ENCODE measurements at regions not wholly inside any gene's neighbourhood (a gene's known extent, or its start where the extent isn't known, plus 50 kb on each side); places are given as distances from the start of the nearest gene placed in this dataset.
"Not testable (repeated sequence)": the region's sequence is repeated elsewhere in the genome, so short reads cannot be mapped to it uniquely, and the experiment has no call there.

- DNase-seq = peak; percentile 2
Measured at GRCh38 chr5:79924936-79925893, 65.8 kb downstream of the MTX3 start.

- no peak for DNase-seq
Measured at GRCh38 chr5:79923431-79923830, 67.6 kb downstream of the MTX3 start.

DNA sequence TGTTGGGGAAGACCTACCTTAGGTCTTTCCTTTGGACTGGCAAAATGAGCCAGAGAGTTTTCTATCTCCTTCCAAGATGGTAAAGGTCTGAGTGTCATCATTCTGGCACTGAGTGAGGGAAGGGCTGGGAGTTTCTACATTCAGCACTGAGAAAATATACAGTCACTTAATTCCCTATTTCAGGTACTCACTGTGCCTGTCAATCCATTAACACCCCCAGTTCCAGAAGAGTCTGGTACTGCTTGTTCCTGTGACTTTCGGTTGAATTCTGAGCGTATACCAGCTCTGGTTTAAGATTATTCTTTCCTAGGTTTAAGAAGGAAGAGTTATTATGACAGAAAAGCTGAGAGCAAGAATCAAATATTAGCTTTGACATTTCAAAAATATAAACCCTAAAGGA lies 68.4 kb downstream of the MTX3 start:
- no peak for DNase-seq

- not testable (repeated sequence) for DNase-seq
Measured at GRCh38 chr5:79907452-79907851, 83.6 kb downstream of the MTX3 start.

GRCh38 chr5:79902571-79902970 lies 88.5 kb downstream of the MTX3 start:
- not testable (repeated sequence) for DNase-seq

DNA sequence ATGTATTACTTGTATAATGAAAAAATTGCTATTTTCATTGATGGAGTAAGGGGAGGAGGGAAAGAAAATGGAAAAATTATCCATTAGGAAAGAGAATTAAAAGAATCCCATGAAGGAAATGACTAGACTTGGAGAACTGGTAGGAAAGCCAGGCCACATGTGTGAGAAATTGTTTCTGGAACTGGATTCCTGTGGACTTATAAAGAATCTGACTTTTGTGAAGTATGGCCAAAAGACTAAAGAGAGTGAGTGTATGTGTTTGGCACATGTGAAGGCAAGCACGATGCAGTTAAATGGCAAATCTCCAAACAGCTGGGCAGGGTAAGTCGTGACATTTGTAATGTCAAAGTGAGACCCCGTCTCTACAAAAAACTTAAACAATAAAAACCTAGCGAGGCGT lies 89.4 kb downstream of the MTX3 start:
- no peak for DNase-seq

DNA sequence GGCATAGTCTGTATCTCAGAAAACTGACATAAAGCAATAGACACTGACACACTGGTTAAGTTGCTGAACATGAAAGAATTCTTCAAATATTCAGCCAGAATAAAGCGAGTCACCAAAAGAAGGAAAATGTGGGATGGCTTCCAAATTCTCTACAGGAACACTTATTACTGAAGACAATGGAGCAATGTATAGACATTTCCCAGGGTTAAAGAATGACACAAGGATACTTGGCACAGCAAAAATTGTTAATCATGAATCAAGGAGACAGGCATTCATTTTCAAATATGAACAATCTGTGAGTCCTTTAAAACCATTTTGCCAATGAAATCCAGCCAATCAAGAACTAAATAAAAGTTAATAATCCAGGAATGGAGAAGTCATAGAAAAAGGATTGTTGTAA lies 92.5 kb downstream of the MTX3 start:
- DNase-seq = no peak

- DNase-seq = no peak
Measured at GRCh38 chr5:79893976-79894375, 97.1 kb downstream of the MTX3 start.

GRCh38 chr5:79893485-79893884 lies 97.6 kb downstream of the MTX3 start:
- DNase-seq = no peak

DNA sequence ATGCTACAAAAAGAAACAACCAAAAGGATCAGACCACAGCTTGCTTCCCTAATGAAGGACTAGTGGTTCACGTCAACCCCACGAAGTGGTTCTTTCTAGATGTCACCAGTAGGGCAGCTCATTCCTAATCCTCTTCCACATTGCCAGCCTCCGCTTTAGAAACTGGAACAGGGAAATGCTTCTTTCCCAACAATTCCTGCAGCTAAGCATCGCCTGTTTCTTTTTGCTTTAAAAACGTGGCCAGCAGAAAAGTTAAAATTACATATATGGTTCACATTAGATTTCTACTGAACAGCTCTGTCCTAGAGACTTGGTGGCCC lies 100.2 kb downstream of the MTX3 start:
- no peak for DNase-seq

DNA sequence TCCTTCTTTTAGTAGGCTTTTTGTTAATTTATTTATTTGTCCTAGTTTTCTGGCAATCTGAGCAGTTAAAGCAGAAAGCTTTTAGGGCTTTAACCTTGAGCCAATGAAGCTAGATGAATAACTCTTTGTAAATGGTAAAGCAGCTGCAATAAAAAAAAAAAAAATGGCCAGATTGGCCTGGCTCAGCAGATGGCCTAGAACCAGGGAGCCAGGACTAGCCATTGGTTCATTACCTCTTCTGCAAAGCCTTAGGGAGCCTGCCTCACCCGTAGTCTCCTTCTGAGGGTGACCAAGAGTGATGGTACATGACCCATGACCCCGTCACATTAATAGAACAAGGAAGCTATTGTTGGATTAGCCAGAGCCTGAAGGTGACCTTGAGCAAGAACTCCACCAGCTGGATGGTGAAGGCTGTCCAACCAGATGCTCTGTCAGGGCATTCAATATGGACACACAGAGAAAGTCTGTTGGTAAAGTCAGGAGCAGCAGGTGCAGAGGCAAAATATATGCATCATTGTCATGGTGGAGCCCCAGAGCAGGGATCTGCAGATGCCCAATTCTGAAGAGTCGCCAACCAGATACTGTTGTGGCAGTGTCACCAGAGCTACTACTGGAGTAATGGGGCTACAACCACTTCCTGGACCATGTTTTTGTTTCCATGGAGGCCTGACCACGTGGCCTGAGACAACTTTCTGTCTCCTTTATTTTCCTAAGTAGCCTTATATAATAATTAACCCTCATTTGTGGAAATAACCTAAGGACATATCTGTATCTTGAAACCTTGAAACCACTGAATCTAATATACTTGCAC lies 100.7 kb downstream of the MTX3 start:
- no peak for DNase-seq

GRCh38 chr5:79888643-79889042 lies 102.4 kb downstream of the MTX3 start:
- DNase-seq = no peak

- no peak for DNase-seq
Measured at GRCh38 chr5:79886925-79887655, 104.0 kb downstream of the MTX3 start.

DNA sequence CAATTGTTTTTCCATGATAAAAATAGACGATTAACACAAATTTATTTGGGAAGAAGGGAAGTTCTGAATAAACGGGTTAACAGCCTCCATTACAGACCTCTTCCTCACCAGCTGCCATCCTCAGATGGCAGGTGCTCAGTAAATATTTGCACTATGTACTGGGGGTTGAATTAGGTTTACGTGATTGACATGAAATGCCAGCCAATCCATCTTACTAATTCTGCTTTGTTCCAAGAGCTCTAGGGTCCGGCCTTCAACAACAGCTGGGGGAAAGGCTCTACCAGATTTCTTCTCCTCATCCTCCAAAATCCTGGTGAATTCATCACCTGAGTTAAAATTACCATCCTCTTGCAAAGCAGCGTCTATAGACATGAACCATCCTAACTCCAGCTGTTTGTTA lies 104.6 kb downstream of the MTX3 start:
- DNase-seq = no peak

DNA sequence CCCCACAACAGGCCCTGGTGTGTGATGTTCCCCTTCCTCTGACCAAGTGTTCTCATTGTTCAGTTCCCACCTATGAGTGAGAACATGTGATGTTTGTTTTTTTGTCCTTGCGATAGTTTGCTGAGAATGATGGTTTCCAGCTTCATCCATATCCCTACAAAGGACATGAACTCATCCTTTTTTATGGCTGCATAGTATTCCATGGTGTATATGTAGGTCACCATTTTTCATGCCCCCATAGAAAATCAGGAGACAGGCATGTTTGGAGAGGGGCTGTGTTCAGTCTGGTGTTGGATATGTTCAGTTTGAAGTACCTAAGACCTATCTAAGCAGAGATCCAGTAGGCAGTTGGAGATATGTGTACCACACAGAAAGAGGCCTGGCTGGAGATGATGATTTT lies 111.2 kb downstream of the MTX3 start:
- DNase-seq = not testable (repeated sequence)

DNA sequence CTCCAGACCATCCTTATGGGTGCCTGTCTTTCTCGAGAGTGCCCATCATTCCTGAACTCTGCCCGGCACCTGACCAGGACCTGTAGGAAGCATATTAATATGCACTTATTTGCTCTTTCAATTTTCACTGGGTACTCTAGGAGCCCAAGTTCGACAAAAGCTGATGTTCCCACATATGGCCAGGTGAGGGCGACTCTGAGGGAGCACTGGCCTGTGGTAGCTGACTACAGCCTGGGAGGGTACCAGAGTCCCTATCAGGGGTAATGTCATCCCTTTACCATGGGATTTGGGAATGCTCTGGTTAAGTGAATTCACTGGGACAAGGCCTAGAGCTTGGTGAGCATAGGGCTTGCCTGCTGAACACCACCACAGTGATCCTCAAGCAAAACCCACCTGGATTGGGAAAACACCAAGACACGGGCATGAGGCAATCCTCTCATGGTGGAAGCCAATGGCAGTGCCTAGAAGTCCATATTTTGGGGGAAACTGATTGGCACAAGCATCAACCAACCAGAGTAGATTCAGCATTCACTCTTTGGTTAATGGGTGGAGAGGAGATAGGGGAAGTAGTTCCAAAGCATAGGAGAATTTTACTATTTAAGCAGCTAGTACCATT lies 112.2 kb downstream of the MTX3 start:
- no peak for DNase-seq

DNA sequence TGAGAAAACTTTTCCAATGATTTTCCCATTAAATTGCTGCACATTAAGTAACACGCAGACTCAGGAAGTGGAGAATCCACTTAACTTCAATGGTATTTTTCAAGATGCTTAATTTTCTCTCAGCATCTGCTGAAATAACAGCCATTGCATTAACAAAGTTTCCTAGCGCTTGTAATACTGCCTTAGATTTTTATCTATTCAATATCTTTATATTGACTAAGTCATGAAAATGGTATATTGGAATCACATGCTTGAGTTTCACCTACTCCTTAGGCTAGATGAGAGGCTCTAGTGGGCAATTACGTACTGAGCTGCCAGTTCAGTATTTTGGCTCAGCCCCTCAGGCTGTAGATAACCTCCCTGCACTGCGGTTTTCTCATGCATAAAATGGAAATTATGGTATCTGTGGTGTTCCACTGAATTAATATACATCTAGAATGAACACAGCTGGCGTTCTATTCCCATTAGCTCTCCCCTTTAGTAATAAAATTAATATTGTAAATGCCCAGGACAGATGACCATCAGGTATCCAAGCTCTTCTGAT lies 112.9 kb downstream of the MTX3 start:
- no peak for DNase-seq

DNA sequence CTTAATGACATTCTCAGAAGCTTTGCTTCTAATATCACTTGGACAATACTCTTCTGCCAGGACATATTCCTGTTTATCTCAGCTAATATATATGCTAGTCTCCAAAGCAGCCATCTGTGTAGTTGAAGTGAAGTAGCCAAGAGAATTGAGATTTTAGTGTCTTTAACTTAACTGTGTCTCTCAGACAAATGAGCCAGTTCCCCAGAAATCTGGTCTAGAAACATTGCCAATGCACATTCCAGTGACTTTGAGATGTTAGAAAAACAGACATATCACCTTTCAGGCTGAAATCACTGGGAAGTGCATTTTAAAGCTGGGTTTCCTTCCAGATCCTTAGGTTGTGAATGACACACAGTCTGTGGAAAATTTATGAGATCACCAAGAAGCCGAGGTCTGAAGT lies 114.6 kb downstream of the MTX3 start:
- DNase-seq = no peak

DNA sequence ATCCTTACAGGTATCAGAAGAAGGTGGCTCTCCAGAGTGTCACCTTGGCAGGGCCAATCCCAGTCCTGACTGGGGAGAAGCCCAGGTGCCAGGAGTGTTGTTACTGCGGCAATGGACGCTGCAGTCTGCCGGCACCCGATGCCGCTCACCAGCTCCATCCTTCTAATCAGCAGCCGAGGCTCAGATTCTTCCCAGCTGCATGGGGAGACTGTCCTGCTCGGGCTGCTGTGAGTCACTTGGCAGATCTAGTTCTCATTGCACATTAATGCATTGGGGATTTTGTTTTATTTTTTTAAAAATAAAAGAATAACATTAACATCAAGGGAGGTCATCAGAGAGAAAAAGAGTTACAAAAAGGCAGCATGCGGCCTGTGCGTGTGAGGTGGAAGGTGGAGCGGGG lies 115.8 kb downstream of the MTX3 start:
- DNase-seq = no peak

- DNase-seq = no peak
Measured at GRCh38 chr5:79873187-79873586, 117.9 kb downstream of the MTX3 start.

GRCh38 chr5:79872291-79872690 lies 118.8 kb downstream of the MTX3 start:
- no peak for DNase-seq

DNA sequence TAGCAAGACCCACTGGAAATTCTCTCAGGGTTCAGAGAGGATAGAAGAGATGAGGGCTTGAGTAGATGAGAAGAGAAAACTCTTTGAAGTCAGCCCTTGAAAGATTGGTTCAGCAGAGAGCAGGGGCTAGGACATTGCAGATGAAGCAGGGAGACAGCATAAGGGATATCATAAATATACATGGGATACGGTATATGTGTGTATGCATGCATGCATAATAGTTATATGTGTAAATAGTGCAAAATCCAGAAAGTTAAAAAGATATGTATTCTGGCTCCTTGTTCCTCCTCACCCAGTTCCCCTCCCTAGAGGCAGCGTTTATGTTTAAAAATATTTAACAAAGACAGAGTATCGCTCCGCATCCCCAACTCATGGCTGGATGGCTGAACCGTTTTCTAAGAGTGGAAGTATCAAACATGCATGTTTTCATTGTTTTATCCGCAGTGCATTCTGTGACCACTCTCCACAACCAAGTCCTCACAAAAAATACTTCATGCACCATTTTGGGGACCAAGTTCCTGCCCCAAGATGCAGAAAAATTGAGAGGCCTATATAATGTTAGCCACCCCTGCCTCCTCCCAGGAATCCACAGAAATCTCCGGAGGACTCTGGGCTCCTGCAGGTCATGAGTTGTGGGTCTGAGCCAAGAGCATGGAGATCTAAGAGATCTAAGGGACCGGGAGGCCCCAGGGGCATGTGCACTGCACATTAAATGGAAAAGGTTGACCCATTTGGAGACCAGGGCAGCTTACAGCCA lies 119.5 kb downstream of the MTX3 start:
- no peak for DNase-seq
